ENCODE measurements at regions not wholly inside any gene's neighbourhood (a gene's known extent, or its start where the extent isn't known, plus 50 kb on each side); places are given as distances from the start of the nearest gene placed in this dataset.

GRCh38 chr17:73969956-73970355, 233.5 kb upstream of the RPL38 start:
- no peak for ATAC-seq (ENCODE audit: low read depth)

DNA sequence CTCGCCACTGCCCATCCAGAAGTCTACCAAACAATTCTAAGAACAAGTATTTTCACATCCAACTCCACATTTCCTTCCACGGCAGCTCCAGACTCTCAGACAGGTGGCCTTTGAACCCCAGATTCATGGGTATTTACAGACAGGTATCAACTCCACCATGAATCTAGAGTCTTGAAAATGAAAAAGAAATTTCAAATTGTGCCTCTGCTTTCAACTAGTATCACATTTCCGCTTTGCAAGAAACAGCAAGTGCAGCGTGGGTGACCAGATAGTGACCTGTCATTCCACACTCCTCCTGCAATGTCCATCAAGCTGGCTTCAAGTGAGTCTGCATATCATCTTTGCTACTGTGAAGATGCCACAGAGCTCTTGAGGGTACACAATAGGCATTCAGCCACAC, 232.4 kb upstream of the RPL38 start:
- H3K27ac Mint-ChIP-seq: no peak overlapping the region
- TF ChIP-seq EZH2 (IDR thresholded peaks at IDR 0.05; ENCODE audit: borderline replicate concordance, insufficient read depth, low read depth, low read length, poor library complexity, severe bottlenecking): no peak
- TF ChIP-seq, protein P1, sequence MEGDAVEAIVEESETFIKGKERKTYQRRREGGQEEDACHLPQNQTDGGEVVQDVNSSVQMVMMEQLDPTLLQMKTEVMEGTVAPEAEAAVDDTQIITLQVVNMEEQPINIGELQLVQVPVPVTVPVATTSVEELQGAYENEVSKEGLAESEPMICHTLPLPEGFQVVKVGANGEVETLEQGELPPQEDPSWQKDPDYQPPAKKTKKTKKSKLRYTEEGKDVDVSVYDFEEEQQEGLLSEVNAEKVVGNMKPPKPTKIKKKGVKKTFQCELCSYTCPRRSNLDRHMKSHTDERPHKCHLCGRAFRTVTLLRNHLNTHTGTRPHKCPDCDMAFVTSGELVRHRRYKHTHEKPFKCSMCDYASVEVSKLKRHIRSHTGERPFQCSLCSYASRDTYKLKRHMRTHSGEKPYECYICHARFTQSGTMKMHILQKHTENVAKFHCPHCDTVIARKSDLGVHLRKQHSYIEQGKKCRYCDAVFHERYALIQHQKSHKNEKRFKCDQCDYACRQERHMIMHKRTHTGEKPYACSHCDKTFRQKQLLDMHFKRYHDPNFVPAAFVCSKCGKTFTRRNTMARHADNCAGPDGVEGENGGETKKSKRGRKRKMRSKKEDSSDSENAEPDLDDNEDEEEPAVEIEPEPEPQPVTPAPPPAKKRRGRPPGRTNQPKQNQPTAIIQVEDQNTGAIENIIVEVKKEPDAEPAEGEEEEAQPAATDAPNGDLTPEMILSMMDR (IDR thresholded peaks at IDR 0.05): no peak
- POLR2A ChIA-PET: no interaction called here
- no peak overlapping the region for H3K4me3 Mint-ChIP-seq
- H3K9me3 ChIP-seq (ENCODE audit: control extremely low read depth in 1 of 3, control insufficient read depth in 2 of 3, insufficient read depth in 1 of 3, low read length in 2 of 3): no peaks in the 10 kb centered on the region
- no peak overlapping the region for H3K4me2 ChIP-seq (replicated peaks; ENCODE audit: low read depth, low read length, poor library complexity, severe bottlenecking)
- ATAC-seq (ENCODE audit: low read depth): no peak
- 77% methylated on average over 3 of the region's 4 CpGs for WGBS (ENCODE audit: insufficient coverage)
- no peak overlapping the region for H3K27ac ChIP-seq (ENCODE audit: low read length in 2 of 2)
- H3K9ac ChIP-seq (ENCODE audit: low read length): no peak overlapping the region
- peaks cover 35% of the 10 kb centered on the region for H3K27me3 Mint-ChIP-seq
- intact Hi-C loops (cut with micrococcal nuclease): no loop called here
- H3K4me1 ChIP-seq (ENCODE audit: control insufficient read depth in 2 of 2, insufficient read depth in 2 of 2, low read length in 2 of 2): no peaks in the 10 kb centered on the region
- no peaks in the 10 kb centered on the region for H3K79me2 ChIP-seq (ENCODE audit: control insufficient read depth, insufficient read depth, low read length)
- H3K9me3 Mint-ChIP-seq (ENCODE audit: insufficient read depth): no peaks in the 10 kb centered on the region
- CTCF ChIA-PET: no interaction called here
- peaks cover 0 to 4% (median 0%) of the 10 kb centered on the region in 4 experiments for H3K27me3 ChIP-seq (replicated peaks in 1 of 4; ENCODE audit: control extremely low read depth in 1 of 4, control insufficient read depth in 3 of 4, insufficient read depth in 4 of 4, low read length in 3 of 4)
- no peak overlapping the region for H2AFZ ChIP-seq (ENCODE audit: insufficient read depth, low read depth, low read length, poor library complexity, severe bottlenecking)
- no peak for DNase-seq
- H3K4me3 ChIP-seq (ENCODE audit: control extremely low read depth in 1 of 5, extremely low read depth in 1 of 5, insufficient read depth in 1 of 5, low read depth in 2 of 5, low read length in 4 of 5): no peak overlapping the region
- no peaks in the 10 kb centered on the region for H4K20me1 ChIP-seq (ENCODE audit: control insufficient read depth, insufficient read depth, low read length, poor library complexity, severe bottlenecking)
- H3K36me3 ChIP-seq (replicated peaks in 1 of 2; ENCODE audit: control extremely low read depth in 1 of 2, control insufficient read depth in 1 of 2, extremely low read depth in 1 of 2, insufficient read depth in 2 of 2, low read length in 1 of 2): no peaks in the 10 kb centered on the region
- H3K4me1 Mint-ChIP-seq: no peaks in the 10 kb centered on the region

More at GRCh38 chr17:73969956-73970355, 233.5 kb upstream of the RPL38 start:
- Histone ChIP-seq H3K4me2 (replicated peaks; ENCODE audit: low read depth, low read length, poor library complexity, severe bottlenecking) (no peak overlapping the region), H3K9me3 (ENCODE audit: control extremely low read depth in 1 of 3, control insufficient read depth in 2 of 3, insufficient read depth in 1 of 3, low read length in 2 of 3) (peaks cover 0 to 4% (median 3%) of the 10 kb centered on the region in 3 donors), H3K9ac (ENCODE audit: low read length) (no peak overlapping the region), H3K27me3 (replicated peaks in 1 of 4; ENCODE audit: control extremely low read depth in 1 of 4, control insufficient read depth in 3 of 4, insufficient read depth in 4 of 4, low read length in 3 of 4) (peaks cover 0 to 4% (median 0%) of the 10 kb centered on the region in 4 experiments), H3K4me3 (ENCODE audit: control extremely low read depth in 1 of 5, extremely low read depth in 1 of 5, insufficient read depth in 1 of 5, low read depth in 2 of 5, low read length in 4 of 5) (no peak overlapping the region), H4K20me1 (ENCODE audit: control insufficient read depth, insufficient read depth, low read length, poor library complexity, severe bottlenecking) (no peaks in the 10 kb centered on the region), H3K27ac (ENCODE audit: low read length in 2 of 2) (no peak overlapping the region), H3K36me3 (replicated peaks in 1 of 2; ENCODE audit: control extremely low read depth in 1 of 2, control insufficient read depth in 1 of 2, extremely low read depth in 1 of 2, insufficient read depth in 2 of 2, low read length in 1 of 2) (no peaks in the 10 kb centered on the region), H3K79me2 (ENCODE audit: control insufficient read depth, insufficient read depth, low read length) (no peaks in the 10 kb centered on the region), H2AFZ (ENCODE audit: insufficient read depth, low read depth, low read length, poor library complexity, severe bottlenecking) (no peak overlapping the region), H3K4me1 (ENCODE audit: control insufficient read depth in 2 of 2, insufficient read depth in 2 of 2, low read length in 2 of 2) (no peaks in the 10 kb centered on the region)
- intact Hi-C loops (cut with micrococcal nuclease): no loop called here
- ChIA-PET POLR2A (no interaction called here), CTCF (no interaction called here)
- Mint-ChIP-seq H3K27ac (no peak overlapping the region), H3K4me3 (no peak overlapping the region), H3K27me3 (peaks cover 38% of the 10 kb centered on the region), H3K4me1 (no peaks in the 10 kb centered on the region), H3K9me3 (ENCODE audit: insufficient read depth) (no peaks in the 10 kb centered on the region)
- WGBS (ENCODE audit: insufficient coverage): 0% methylated on average over 1 of the region's 7 CpGs
- TF ChIP-seq, protein P1 (IDR thresholded peaks at IDR 0.05): no peak
- no peak for TF ChIP-seq EZH2 (IDR thresholded peaks at IDR 0.05; ENCODE audit: borderline replicate concordance, insufficient read depth, low read depth, low read length, poor library complexity, severe bottlenecking)
- DNase-seq: no peak

All from B cell (primary cell).